CD4-positive, alpha-beta T cell (primary cell): ENCODE measurements at regions not wholly inside any gene's neighbourhood (a gene's known extent, or its start where the extent isn't known, plus 50 kb on each side); places are given as distances from the start of the nearest gene placed in this dataset.
"Not testable (repeated sequence)": the region's sequence is repeated elsewhere in the genome, so short reads cannot be mapped to it uniquely, and the experiment has no call there.

Experiments used
- ATAC-seq: fragments of 200-7000 bp; cut with Tn5 transposase; one replicate; pipeline ENCODE4 v1.10.0; 2022; ENCODE audit warnings: mild to moderate bottlenecking; ENCODE audit not compliant: poor library complexity
- CTCF ChIA-PET: fragments of 350-600 bp; sonication (Branson Sonifier 250); formaldehyde crosslinking; loops from one replicate; lab custom pipeline; 2021; ENCODE audit warnings: antibody characterized with exemption, inconsistent platforms; lab: Charles Lee
- POLR2A ChIA-PET: fragments of 350-600 bp; sonication (Branson Sonifier 250); formaldehyde crosslinking; loops from one replicate; lab custom pipeline; 2021; ENCODE audit warnings: antibody characterized with exemption, inconsistent platforms; lab: Charles Lee
- DNase-seq, 14 experiments: peaks; one replicate each; pipeline ENCODE4 v3.0.0-alpha.2; 2013 to 2020; ENCODE audit warnings: mixed read lengths in 2 of 14
- H3K27ac ChIP-seq, 2 donors: one replicate each; pipeline versions ENCODE4 v1.5.1 to v1.7.0; 2013; ENCODE audit warnings: low read length in 2 of 2, low read depth in 1 of 2, mild to moderate bottlenecking in 1 of 2
- H3K27me3 ChIP-seq, 2 experiments: 1 replicate in 1 of 2; 2 replicates in 1 of 2; pipeline versions ENCODE4 v1.6.1 to v1.7.0; 2013; ENCODE audit warnings: low read length in 2 of 2, control low read depth in 1 of 2, mild to moderate bottlenecking in 1 of 2, moderate library complexity in 1 of 2; ENCODE audit not compliant: insufficient read depth in 2 of 2, control insufficient read depth in 1 of 2
- H3K36me3 ChIP-seq: one replicate; pipeline ENCODE4 v1.6.1; 2013; ENCODE audit warnings: low read length, control low read depth; ENCODE audit not compliant: insufficient read depth
- H3K4me1 ChIP-seq: one replicate; pipeline ENCODE4 v1.6.1; 2013; ENCODE audit warnings: low read length, control low read depth; ENCODE audit not compliant: insufficient read depth
- H3K4me3 ChIP-seq: one replicate; pipeline ENCODE4 v1.5.1; 2013; ENCODE audit warnings: mild to moderate bottlenecking, low read length, moderate library complexity
- H3K9me3 ChIP-seq, 2 experiments: 1 replicate in 1 of 2; 2 replicates in 1 of 2; pipeline versions ENCODE4 v1.6.1 to v1.7.0; 2013; ENCODE audit warnings: low read length in 2 of 2, mild to moderate bottlenecking in 2 of 2, control low read depth in 1 of 2, moderate library complexity in 1 of 2; ENCODE audit not compliant: control insufficient read depth in 1 of 2, insufficient read depth in 1 of 2
- H3K27ac Mint-ChIP-seq: one replicate; pipeline ENCODE4 v1.8.0; 2020; ENCODE audit warnings: mixed read lengths
- H3K27me3 Mint-ChIP-seq: one replicate; pipeline ENCODE4 v1.8.0; 2021; ENCODE audit warnings: mixed read lengths
- H3K36me3 Mint-ChIP-seq: one replicate; pipeline ENCODE4 v1.8.0; 2021; ENCODE audit warnings: low read depth, mixed read lengths
- H3K4me1 Mint-ChIP-seq: one replicate; pipeline ENCODE4 v1.8.0; 2021; ENCODE audit warnings: low read depth, mixed read lengths
- H3K4me3 Mint-ChIP-seq: one replicate; pipeline ENCODE4 v1.8.0; 2020; ENCODE audit warnings: mild to moderate bottlenecking, mixed read lengths
- H3K9me3 Mint-ChIP-seq: one replicate; pipeline ENCODE4 v1.8.0; 2020; ENCODE audit warnings: mixed read lengths
- intact Hi-C, 2 experiments: fragments of 100-400 bp; cut with DNase I in 1 of 2; cut with micrococcal nuclease in 1 of 2; formaldehyde crosslinking; loops; one replicate each; pipeline versions ENCODE4 v1.15.1 to v1.9.0; 2023 to 2025; cut with DNase I, micrococcal nuclease
- TF ChIP-seq, protein P1 (sequence below): fragments of 200-600 bp; IDR thresholded peaks from one replicate; pipeline ENCODE4 v1.8.0; 2022; ENCODE audit warnings: antibody characterized with exemption, mild to moderate bottlenecking

DNA sequence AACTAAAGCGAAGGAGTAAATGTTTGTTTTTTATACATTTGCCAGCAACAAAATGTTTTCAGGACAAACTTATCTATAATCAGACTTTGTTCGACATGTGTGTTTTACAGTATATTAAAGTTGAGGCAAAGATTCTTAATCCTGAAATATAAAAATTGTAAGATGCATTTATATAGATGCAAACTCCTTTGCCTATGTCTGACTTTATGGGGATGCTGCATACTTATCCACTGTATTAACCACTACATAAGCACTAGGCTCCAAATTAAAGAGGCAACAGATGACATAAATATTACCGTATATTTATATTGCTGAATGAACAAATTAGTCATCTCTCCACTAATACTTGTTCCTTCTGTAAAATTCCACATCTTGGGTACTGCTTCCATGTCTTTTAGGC is 882.7 kb upstream of the ARRDC3 start:
- Histone ChIP-seq H3K27ac (no peak overlapping the region), H3K9me3 (peaks cover 0 to 10% of the 10 kb centered on the region in 2 experiments), H3K4me3 (no peak overlapping the region), H3K4me1 (no peaks in the 10 kb centered on the region), H3K27me3 (no peaks in the 10 kb centered on the region), H3K36me3 (no peaks in the 10 kb centered on the region)
- ChIA-PET POLR2A (no interaction called here), CTCF (no interaction called here)
- no peak overlapping the region for H3K27ac Mint-ChIP-seq
- DNase-seq (no peak), ATAC-seq (no peak)
- no peaks in the 10 kb centered on the region for H3K36me3 Mint-ChIP-seq
- TF ChIP-seq, protein P1, sequence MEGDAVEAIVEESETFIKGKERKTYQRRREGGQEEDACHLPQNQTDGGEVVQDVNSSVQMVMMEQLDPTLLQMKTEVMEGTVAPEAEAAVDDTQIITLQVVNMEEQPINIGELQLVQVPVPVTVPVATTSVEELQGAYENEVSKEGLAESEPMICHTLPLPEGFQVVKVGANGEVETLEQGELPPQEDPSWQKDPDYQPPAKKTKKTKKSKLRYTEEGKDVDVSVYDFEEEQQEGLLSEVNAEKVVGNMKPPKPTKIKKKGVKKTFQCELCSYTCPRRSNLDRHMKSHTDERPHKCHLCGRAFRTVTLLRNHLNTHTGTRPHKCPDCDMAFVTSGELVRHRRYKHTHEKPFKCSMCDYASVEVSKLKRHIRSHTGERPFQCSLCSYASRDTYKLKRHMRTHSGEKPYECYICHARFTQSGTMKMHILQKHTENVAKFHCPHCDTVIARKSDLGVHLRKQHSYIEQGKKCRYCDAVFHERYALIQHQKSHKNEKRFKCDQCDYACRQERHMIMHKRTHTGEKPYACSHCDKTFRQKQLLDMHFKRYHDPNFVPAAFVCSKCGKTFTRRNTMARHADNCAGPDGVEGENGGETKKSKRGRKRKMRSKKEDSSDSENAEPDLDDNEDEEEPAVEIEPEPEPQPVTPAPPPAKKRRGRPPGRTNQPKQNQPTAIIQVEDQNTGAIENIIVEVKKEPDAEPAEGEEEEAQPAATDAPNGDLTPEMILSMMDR: no peak
- intact Hi-C loops: no loop called here
- no peaks in the 10 kb centered on the region for H3K27me3 Mint-ChIP-seq
- no peaks in the 10 kb centered on the region for H3K4me1 Mint-ChIP-seq
- H3K9me3 Mint-ChIP-seq: peaks cover 7% of the 10 kb centered on the region
- H3K4me3 Mint-ChIP-seq: no peak overlapping the region

GRCh38 chr5:92255605-92256004 is 872.5 kb upstream of the ARRDC3 start:
- intact Hi-C loops: not testable (repeated sequence)

DNA sequence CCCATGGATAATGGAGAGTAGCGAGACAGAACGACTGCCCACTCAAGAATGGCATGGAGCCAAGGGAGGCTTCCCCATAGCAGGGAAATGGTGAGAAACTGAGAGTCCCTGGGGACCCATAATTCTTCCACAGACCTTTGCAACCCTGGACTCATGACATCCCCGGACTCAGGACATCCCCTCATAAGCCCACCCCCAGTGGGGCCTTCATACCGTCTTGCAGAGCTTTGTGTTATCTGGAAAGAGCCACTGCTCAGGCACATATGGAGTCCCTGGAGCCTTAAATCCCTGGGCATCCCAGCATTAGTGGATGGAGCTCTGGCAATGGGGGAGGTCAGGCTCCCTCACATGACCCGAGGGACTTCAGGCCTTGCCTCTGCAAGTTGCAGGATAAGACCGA is 865.4 kb upstream of the ARRDC3 start:
- H3K4me3 ChIP-seq: no peak overlapping the region
- Mint-ChIP-seq H3K36me3 (no peaks in the 10 kb centered on the region), H3K4me3 (no peak overlapping the region), H3K4me1 (no peaks in the 10 kb centered on the region), H3K27ac (no peak overlapping the region), H3K27me3 (no peaks in the 10 kb centered on the region), H3K9me3 (peaks cover 11% of the 10 kb centered on the region)
- intact Hi-C loops: no loop called here
- DNase-seq (no peak), ATAC-seq (no peak)
- no peaks in the 10 kb centered on the region for H3K4me1 ChIP-seq
- POLR2A ChIA-PET: no interaction called here
- H3K27ac ChIP-seq: no peak overlapping the region
- peaks cover 0 to 8% of the 10 kb centered on the region in 2 experiments for H3K9me3 ChIP-seq
- no peaks in the 10 kb centered on the region for H3K27me3 ChIP-seq
- no peaks in the 10 kb centered on the region for H3K36me3 ChIP-seq
- TF ChIP-seq, protein P1: no peak
- CTCF ChIA-PET: no interaction called here

More at GRCh38 chr5:92255605-92256004, 872.5 kb upstream of the ARRDC3 start:
- DNase-seq, H3K4me3 ChIP-seq, CTCF ChIA-PET, H3K9me3 ChIP-seq, H3K4me1 ChIP-seq, H3K4me3 Mint-ChIP-seq, H3K27ac ChIP-seq, H3K36me3 Mint-ChIP-seq, H3K9me3 Mint-ChIP-seq, POLR2A ChIA-PET, H3K27me3 ChIP-seq, H3K36me3 ChIP-seq, ATAC-seq, H3K4me1 Mint-ChIP-seq, H3K27me3 Mint-ChIP-seq, H3K27ac Mint-ChIP-seq: not testable (repeated sequence)

GRCh38 chr5:92242170-92242569 is 859.1 kb upstream of the ARRDC3 start:
- peaks cover 7% of the 10 kb centered on the region for H3K9me3 Mint-ChIP-seq
- POLR2A ChIA-PET: no interaction called here
- no peak overlapping the region for H3K4me3 Mint-ChIP-seq
- H3K27ac Mint-ChIP-seq: no peak overlapping the region
- H3K36me3 ChIP-seq: no peaks in the 10 kb centered on the region
- no peak for ATAC-seq
- no peaks in the 10 kb centered on the region for H3K27me3 ChIP-seq
- H3K4me1 ChIP-seq: no peaks in the 10 kb centered on the region
- peaks cover 0 to 3% of the 10 kb centered on the region in 2 experiments for H3K9me3 ChIP-seq
- TF ChIP-seq, protein P1: no peak
- H3K4me3 ChIP-seq: no peak overlapping the region
- no peaks in the 10 kb centered on the region for H3K4me1 Mint-ChIP-seq
- no peak for DNase-seq
- H3K27ac ChIP-seq: no peak overlapping the region
- CTCF ChIA-PET: no interaction called here
- intact Hi-C loops: no loop called here
- no peaks in the 10 kb centered on the region for H3K27me3 Mint-ChIP-seq
- H3K36me3 Mint-ChIP-seq: no peaks in the 10 kb centered on the region
